ENCODE measurements at regions not wholly inside any gene's neighbourhood (a gene's known extent, or its start where the extent isn't known, plus 50 kb on each side); places are given as distances from the start of the nearest gene placed in this dataset.

DNA sequence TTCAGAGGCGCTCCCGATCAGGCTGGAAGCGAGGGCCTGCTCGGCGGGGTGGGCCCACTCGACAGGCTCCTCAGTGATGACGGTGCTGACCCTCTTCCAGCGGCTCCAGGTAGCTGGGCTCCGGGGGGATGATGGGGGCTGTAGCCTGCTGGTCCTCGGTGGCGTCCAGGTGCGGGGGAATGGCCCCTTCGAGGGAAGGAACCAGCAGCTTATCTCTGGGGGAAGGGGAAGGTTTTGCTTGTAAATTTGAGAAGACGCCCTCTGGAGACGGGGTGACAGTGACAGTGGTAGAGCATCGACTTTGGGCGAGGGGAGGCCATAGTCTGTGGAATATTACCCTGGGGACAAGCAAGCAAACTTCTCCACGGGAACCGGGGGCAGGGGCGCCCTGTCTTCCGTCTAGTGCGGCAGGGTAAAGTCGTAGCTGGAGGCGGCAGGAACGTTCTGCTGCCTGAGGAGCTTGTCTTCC lies 891.9 kb upstream of the LRRTM1 start:
- H3K27me3 Mint-ChIP-seq (ENCODE audit: low read depth): no peaks in the 10 kb centered on the region
- H3K4me3 Mint-ChIP-seq (ENCODE audit: unreplicated experiment): no peak overlapping the region
- peaks cover 14% of the 10 kb centered on the region for H3K9me3 Mint-ChIP-seq (ENCODE audit: low read depth)
- DNase-seq (ENCODE audit: low spot score): peak; percentile 81
- H3K4me1 Mint-ChIP-seq (ENCODE audit: low read depth): no peaks in the 10 kb centered on the region
- no peak overlapping the region for H3K27ac Mint-ChIP-seq (ENCODE audit: unreplicated experiment)
- H3K36me3 Mint-ChIP-seq (ENCODE audit: low read depth): no peaks in the 10 kb centered on the region
- TF ChIP-seq, protein P1, sequence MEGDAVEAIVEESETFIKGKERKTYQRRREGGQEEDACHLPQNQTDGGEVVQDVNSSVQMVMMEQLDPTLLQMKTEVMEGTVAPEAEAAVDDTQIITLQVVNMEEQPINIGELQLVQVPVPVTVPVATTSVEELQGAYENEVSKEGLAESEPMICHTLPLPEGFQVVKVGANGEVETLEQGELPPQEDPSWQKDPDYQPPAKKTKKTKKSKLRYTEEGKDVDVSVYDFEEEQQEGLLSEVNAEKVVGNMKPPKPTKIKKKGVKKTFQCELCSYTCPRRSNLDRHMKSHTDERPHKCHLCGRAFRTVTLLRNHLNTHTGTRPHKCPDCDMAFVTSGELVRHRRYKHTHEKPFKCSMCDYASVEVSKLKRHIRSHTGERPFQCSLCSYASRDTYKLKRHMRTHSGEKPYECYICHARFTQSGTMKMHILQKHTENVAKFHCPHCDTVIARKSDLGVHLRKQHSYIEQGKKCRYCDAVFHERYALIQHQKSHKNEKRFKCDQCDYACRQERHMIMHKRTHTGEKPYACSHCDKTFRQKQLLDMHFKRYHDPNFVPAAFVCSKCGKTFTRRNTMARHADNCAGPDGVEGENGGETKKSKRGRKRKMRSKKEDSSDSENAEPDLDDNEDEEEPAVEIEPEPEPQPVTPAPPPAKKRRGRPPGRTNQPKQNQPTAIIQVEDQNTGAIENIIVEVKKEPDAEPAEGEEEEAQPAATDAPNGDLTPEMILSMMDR (IDR thresholded peaks at IDR 0.05): no peak

DNA sequence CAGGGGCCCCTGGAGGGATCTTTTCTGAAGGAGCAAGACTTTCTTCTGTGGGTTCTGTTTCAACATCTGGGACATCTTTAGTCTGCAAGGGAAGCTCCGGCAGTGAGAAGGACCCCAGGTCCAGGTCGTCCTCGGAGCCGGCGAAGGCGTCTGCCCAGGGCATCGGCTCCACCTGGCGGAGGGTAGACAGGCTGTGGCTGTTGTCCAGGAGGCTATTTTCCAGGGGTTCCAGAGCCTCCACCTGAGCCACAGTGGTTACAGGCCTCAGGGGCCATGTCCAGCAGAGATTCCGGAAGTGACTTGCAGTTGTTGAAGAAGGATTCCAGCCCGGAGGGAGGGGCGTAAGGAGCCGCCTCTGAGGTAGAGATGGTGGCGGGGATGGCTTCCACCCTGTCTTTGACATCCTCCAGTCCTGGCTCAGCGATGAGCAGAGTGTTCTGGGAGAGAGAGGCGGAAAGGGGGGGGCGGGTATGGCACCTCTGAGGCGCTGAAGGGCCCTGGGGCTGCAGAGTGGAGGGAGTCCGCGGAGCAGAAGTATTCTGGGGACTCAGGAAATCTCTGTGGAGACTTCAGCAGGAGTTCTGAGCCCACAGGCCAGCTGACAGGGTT lies 891.3 kb upstream of the LRRTM1 start:
- Mint-ChIP-seq H3K36me3 (ENCODE audit: low read depth) (no peaks in the 10 kb centered on the region), H3K27me3 (ENCODE audit: low read depth) (no peaks in the 10 kb centered on the region), H3K9me3 (ENCODE audit: low read depth) (peaks cover 14% of the 10 kb centered on the region), H3K27ac (ENCODE audit: unreplicated experiment) (no peak overlapping the region), H3K4me3 (ENCODE audit: unreplicated experiment) (no peak overlapping the region), H3K4me1 (ENCODE audit: low read depth) (no peaks in the 10 kb centered on the region)
- peak; percentile 59 for DNase-seq (ENCODE audit: low spot score)
- TF ChIP-seq, protein P1 (IDR thresholded peaks at IDR 0.05): no peak

DNA sequence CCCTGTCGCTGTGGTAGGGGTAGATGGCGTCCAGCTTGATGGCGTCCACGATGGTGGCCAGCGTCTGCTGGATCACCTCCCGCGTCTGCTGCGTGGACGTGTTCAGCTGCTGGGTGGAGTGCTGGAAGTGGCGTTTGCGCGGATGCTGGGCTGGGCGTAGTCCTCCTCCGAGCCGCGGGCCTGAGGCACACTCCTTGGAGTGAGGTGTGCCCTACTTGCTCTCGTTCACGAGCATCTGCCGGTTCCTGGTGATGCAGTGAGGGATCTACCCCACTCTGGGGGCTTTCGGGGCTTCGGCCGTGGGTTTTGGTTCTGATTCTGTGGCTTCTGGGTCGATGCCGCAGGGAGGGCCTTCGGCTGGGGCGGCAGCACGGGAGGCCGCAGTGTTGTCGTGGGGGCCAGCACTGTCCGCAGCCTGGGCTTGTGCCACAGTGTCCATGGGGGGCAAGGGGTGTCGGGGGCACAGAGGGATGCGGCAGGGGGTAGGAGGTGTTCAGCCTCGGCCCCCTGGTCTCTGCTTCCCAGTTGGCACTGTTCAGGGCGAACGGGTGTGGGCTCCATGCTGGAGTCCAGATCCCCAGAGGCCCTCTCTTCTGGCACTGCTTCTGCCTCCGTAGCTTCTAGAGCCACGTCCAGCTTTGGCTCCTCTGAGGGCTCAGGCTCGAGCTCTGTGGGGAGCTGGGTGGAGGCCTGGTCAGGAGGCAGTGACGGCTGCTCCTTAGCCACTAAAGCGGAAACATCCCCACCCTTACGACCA lies 890.6 kb upstream of the LRRTM1 start:
- Mint-ChIP-seq H3K27ac (ENCODE audit: unreplicated experiment) (no peak overlapping the region), H3K4me3 (ENCODE audit: unreplicated experiment) (no peak overlapping the region), H3K4me1 (ENCODE audit: low read depth) (no peaks in the 10 kb centered on the region), H3K36me3 (ENCODE audit: low read depth) (no peaks in the 10 kb centered on the region), H3K9me3 (ENCODE audit: low read depth) (peaks cover 14% of the 10 kb centered on the region), H3K27me3 (ENCODE audit: low read depth) (no peaks in the 10 kb centered on the region)
- TF ChIP-seq, protein P1 (IDR thresholded peaks at IDR 0.05): no peak
- DNase-seq (ENCODE audit: low spot score): peak; percentile 87

DNA sequence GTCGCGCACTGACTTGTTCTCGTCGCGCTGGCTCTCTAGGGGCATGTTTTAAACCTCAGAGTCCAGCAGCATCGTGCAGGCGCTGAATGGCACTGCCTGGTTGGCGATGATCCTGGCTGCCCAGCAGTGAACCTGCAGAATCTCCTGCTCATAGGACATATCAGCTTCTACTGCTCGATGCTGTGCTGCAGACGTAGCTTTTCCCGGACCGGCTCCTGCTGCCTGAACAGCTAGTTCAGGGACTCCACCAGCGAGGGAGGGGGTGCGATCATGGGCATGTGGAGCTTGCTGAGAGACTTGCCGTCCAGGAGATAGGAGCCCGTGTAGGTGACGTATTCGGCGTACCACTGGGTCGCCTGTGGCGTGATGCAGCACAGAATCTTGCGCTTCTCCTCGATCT lies 890.0 kb upstream of the LRRTM1 start:
- Mint-ChIP-seq H3K4me1 (ENCODE audit: low read depth) (no peaks in the 10 kb centered on the region), H3K27me3 (ENCODE audit: low read depth) (no peaks in the 10 kb centered on the region), H3K9me3 (ENCODE audit: low read depth) (peaks cover 14% of the 10 kb centered on the region), H3K36me3 (ENCODE audit: low read depth) (no peaks in the 10 kb centered on the region), H3K4me3 (ENCODE audit: unreplicated experiment) (no peak overlapping the region), H3K27ac (ENCODE audit: unreplicated experiment) (no peak overlapping the region)
- peak; percentile 84 for DNase-seq (ENCODE audit: low spot score)
- TF ChIP-seq, protein P1 (IDR thresholded peaks at IDR 0.05): no peak

DNA sequence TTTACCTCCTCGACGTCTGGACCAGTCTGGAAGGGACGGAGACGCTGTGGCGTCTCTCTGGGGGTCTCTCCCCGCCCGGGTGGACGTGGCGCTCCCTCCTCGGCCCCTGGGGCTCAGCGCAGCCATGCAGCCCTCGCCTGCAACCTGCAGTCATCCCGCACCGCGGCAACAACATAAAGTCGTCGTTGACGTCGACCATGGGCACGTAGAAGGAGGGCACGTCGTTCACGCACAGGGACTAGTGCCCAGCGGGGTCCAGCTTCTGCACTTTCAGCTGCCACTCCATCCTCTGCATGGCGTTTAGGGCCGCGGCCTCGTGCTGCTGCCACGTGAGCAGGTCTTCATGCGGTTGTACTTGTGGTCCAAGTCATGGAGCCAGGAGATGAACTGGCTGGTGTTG lies 889.6 kb upstream of the LRRTM1 start:
- Mint-ChIP-seq H3K4me1 (ENCODE audit: low read depth) (no peaks in the 10 kb centered on the region), H3K9me3 (ENCODE audit: low read depth) (peaks cover 14% of the 10 kb centered on the region), H3K27ac (ENCODE audit: unreplicated experiment) (no peak overlapping the region), H3K27me3 (ENCODE audit: low read depth) (no peaks in the 10 kb centered on the region), H3K4me3 (ENCODE audit: unreplicated experiment) (no peak overlapping the region), H3K36me3 (ENCODE audit: low read depth) (no peaks in the 10 kb centered on the region)
- TF ChIP-seq, protein P1 (IDR thresholded peaks at IDR 0.05): no peak
- DNase-seq (ENCODE audit: low spot score): peak; percentile 85

All from chondrocyte (in vitro differentiated cells).